ENCODE measurements at regions not wholly inside any gene's neighbourhood (a gene's known extent, or its start where the extent isn't known, plus 50 kb on each side); places are given as distances from the start of the nearest gene placed in this dataset.

- FAIRE-seq: no peak
Measured at GRCh38 chr15:26178640-26179220, 315.6 kb upstream of the ATP10A start.

GRCh38 chr15:26177816-26178215 is 314.7 kb upstream of the ATP10A start:
- no peak for FAIRE-seq

GRCh38 chr15:26176831-26177230 is 313.7 kb upstream of the ATP10A start:
- FAIRE-seq: no peak

GRCh38 chr15:26171266-26171665 is 308.1 kb upstream of the ATP10A start:
- no peak for FAIRE-seq

GRCh38 chr15:26166429-26166828 is 303.3 kb upstream of the ATP10A start:
- no peak for FAIRE-seq

- FAIRE-seq: no peak
Measured at GRCh38 chr15:26165546-26165945, 302.4 kb upstream of the ATP10A start.

- FAIRE-seq: no peak
Measured at GRCh38 chr15:26160343-26160742, 297.2 kb upstream of the ATP10A start.

- no peak for FAIRE-seq
Measured at GRCh38 chr15:26158176-26158575, 295.0 kb upstream of the ATP10A start.

- no peak for FAIRE-seq
Measured at GRCh38 chr15:26157081-26157480, 294.0 kb upstream of the ATP10A start.

GRCh38 chr15:26156051-26156450 is 292.9 kb upstream of the ATP10A start:
- no peak for FAIRE-seq

- no peak for FAIRE-seq
Measured at GRCh38 chr15:26148156-26148860, 285.2 kb upstream of the ATP10A start.

GRCh38 chr15:26146202-26146601 is 283.1 kb upstream of the ATP10A start:
- FAIRE-seq: no peak

GRCh38 chr15:26145796-26146195 is 282.7 kb upstream of the ATP10A start:
- FAIRE-seq: no peak

GRCh38 chr15:26144836-26145235 is 281.7 kb upstream of the ATP10A start:
- no peak for FAIRE-seq

- no peak for FAIRE-seq
Measured at GRCh38 chr15:26143221-26143620, 280.1 kb upstream of the ATP10A start.

GRCh38 chr15:26134812-26135211 is 271.7 kb upstream of the ATP10A start:
- FAIRE-seq: no peak

- FAIRE-seq: no peak
Measured at GRCh38 chr15:26134152-26134551, 271.0 kb upstream of the ATP10A start.

GRCh38 chr15:26132811-26133210 is 269.7 kb upstream of the ATP10A start:
- FAIRE-seq: no peak

GRCh38 chr15:26129852-26130251 is 266.7 kb upstream of the ATP10A start:
- FAIRE-seq: no peak

- FAIRE-seq: no peak
Measured at GRCh38 chr15:26128611-26129140, 265.5 kb upstream of the ATP10A start.

- FAIRE-seq: no peak
Measured at GRCh38 chr15:26126819-26127387, 263.8 kb upstream of the ATP10A start.

GRCh38 chr15:26126070-26126469 is 262.9 kb upstream of the ATP10A start:
- FAIRE-seq: no peak

GRCh38 chr15:26125664-26126063 is 262.5 kb upstream of the ATP10A start:
- FAIRE-seq: no peak

GRCh38 chr15:26119322-26119721 is 256.2 kb upstream of the ATP10A start:
- no peak for FAIRE-seq
